GM18870 (cell line): ENCODE measurements at regions not wholly inside any gene's neighbourhood (a gene's known extent, or its start where the extent isn't known, plus 50 kb on each side); places are given as distances from the start of the nearest gene placed in this dataset.

Source experiments
- ATAC-seq: cut with Tn5 transposase; IDR thresholded peaks from one replicate; pipeline ENCODE4 v1.9.1; 2021; ENCODE audit warnings: moderate library complexity; ENCODE audit not compliant: unreplicated experiment

- ATAC-seq: no peak
These were observed 110.9 kb upstream of the PKDCC start for GRCh38 chr2:41936771-41937463.

- no peak for ATAC-seq
These were observed 110.3 kb upstream of the PKDCC start for GRCh38 chr2:41937464-41937906.

GRCh38 chr2:41937921-41938708 is 109.7 kb upstream of the PKDCC start:
- ATAC-seq: no peak

GRCh38 chr2:41940060-41940744 is 107.6 kb upstream of the PKDCC start:
- no peak for ATAC-seq

GRCh38 chr2:41940745-41941063 is 107.1 kb upstream of the PKDCC start:
- ATAC-seq: no peak

GRCh38 chr2:41941831-41942230 is 106.0 kb upstream of the PKDCC start:
- ATAC-seq: no peak

GRCh38 chr2:41942278-41942677 is 105.5 kb upstream of the PKDCC start:
- no peak for ATAC-seq

GRCh38 chr2:41943159-41943558 is 104.7 kb upstream of the PKDCC start:
- ATAC-seq: no peak

GRCh38 chr2:41944220-41944880 is 103.5 kb upstream of the PKDCC start:
- ATAC-seq: no peak

- ATAC-seq: no peak
These were observed 100.0 kb upstream of the PKDCC start for GRCh38 chr2:41947701-41948396.

- ATAC-seq: no peak
These were observed 99.4 kb upstream of the PKDCC start for GRCh38 chr2:41948397-41948763.

- ATAC-seq: no peak
These were observed 98.5 kb upstream of the PKDCC start for GRCh38 chr2:41949091-41949882.

- ATAC-seq: no peak
These were observed 97.7 kb upstream of the PKDCC start for GRCh38 chr2:41949883-41950665.

- ATAC-seq: no peak
These were observed 97.2 kb upstream of the PKDCC start for GRCh38 chr2:41950666-41950960.

- no peak for ATAC-seq
These were observed 93.2 kb upstream of the PKDCC start for GRCh38 chr2:41954304-41955291.

GRCh38 chr2:41955316-41956043 is 92.3 kb upstream of the PKDCC start:
- ATAC-seq: peak; percentile 47

GRCh38 chr2:41957431-41957830 is 90.4 kb upstream of the PKDCC start:
- no peak for ATAC-seq

GRCh38 chr2:41958251-41958650 is 89.6 kb upstream of the PKDCC start:
- ATAC-seq: no peak
